Daoy (cell line): ENCODE measurements at regions not wholly inside any gene's neighbourhood (a gene's known extent, or its start where the extent isn't known, plus 50 kb on each side); places are given as distances from the start of the nearest gene placed in this dataset.
A peak's percentile ranks its signal among the peaks of the same experiment; 100 is the strongest.

ENCODE experiments used
- DNase-seq: peaks from one replicate; pipeline ENCODE4 v3.0.0-alpha.2; 2015; ENCODE audit warnings: low read depth

GRCh38 chr9:107731115-107731762, 241.7 kb upstream of the KLF4 start:
- no peak for DNase-seq

- no peak for DNase-seq
These were observed 241.1 kb upstream of the KLF4 start for GRCh38 chr9:107730666-107731065.

GRCh38 chr9:107727086-107727780, 237.7 kb upstream of the KLF4 start:
- DNase-seq: no peak

GRCh38 chr9:107723015-107723414, 233.4 kb upstream of the KLF4 start:
- no peak for DNase-seq

- DNase-seq: no peak
These were observed 232.2 kb upstream of the KLF4 start for GRCh38 chr9:107721705-107722245.

GRCh38 chr9:107720501-107720900, 230.9 kb upstream of the KLF4 start:
- DNase-seq: no peak

GRCh38 chr9:107717529-107718314, 228.2 kb upstream of the KLF4 start:
- no peak for DNase-seq

GRCh38 chr9:107715740-107716139, 226.2 kb upstream of the KLF4 start:
- no peak for DNase-seq

GRCh38 chr9:107713470-107713869, 223.9 kb upstream of the KLF4 start:
- no peak for DNase-seq

GRCh38 chr9:107712390-107712789, 222.8 kb upstream of the KLF4 start:
- DNase-seq: peak; percentile 89

GRCh38 chr9:107711542-107711941, 222.0 kb upstream of the KLF4 start:
- peak; percentile 93 for DNase-seq

- no peak for DNase-seq
These were observed 221.4 kb upstream of the KLF4 start for GRCh38 chr9:107710953-107711352.

- no peak for DNase-seq
These were observed 221.0 kb upstream of the KLF4 start for GRCh38 chr9:107710546-107710945.

- no peak for DNase-seq
These were observed 219.2 kb upstream of the KLF4 start for GRCh38 chr9:107708791-107709190.

GRCh38 chr9:107707915-107708441, 218.4 kb upstream of the KLF4 start:
- peak; percentile 53 for DNase-seq

- peak; percentile 83 for DNase-seq
These were observed 217.9 kb upstream of the KLF4 start for GRCh38 chr9:107707428-107707837.

GRCh38 chr9:107706701-107707427, 217.3 kb upstream of the KLF4 start:
- DNase-seq: no peak

GRCh38 chr9:107705521-107705920, 216.0 kb upstream of the KLF4 start:
- DNase-seq: no peak

GRCh38 chr9:107704774-107705173, 215.2 kb upstream of the KLF4 start:
- DNase-seq: no peak

- no peak for DNase-seq
These were observed 214.1 kb upstream of the KLF4 start for GRCh38 chr9:107703651-107704050.

GRCh38 chr9:107700847-107701246, 211.3 kb upstream of the KLF4 start:
- DNase-seq: no peak

GRCh38 chr9:107699231-107699630, 209.7 kb upstream of the KLF4 start:
- DNase-seq: no peak
